ENCODE measurements at regions not wholly inside any gene's neighbourhood (a gene's known extent, or its start where the extent isn't known, plus 50 kb on each side); places are given as distances from the start of the nearest gene placed in this dataset.

- Histone ChIP-seq H3K9me3 (ENCODE audit: control insufficient read depth, low read length) (no peaks in the 10 kb centered on the region), H3K27me3 (replicated peaks; ENCODE audit: control insufficient read depth, insufficient read depth, low read length, poor library complexity, severe bottlenecking) (no peaks in the 10 kb centered on the region), H3K4me1 (ENCODE audit: control insufficient read depth, insufficient read depth, low read length, poor library complexity, severe bottlenecking) (no peaks in the 10 kb centered on the region), H3K4me3 (ENCODE audit: insufficient read depth, low read depth, low read length, poor library complexity, severe bottlenecking) (no peak overlapping the region), H3K27ac (ENCODE audit: insufficient read depth, low read length, poor library complexity, severe bottlenecking) (no peak overlapping the region), H3K36me3 (ENCODE audit: control insufficient read depth, insufficient read depth, low read length) (no peaks in the 10 kb centered on the region)
- no peak for DNase-seq
These were observed 844.3 kb upstream of the SEMA6D start for GRCh38 chr15:46872981-46873330.

- DNase-seq: no peak
- no peaks in the 10 kb centered on the region for H3K27me3 ChIP-seq (replicated peaks; ENCODE audit: control insufficient read depth, insufficient read depth, low read length, poor library complexity, severe bottlenecking)
These were observed 838.1 kb upstream of the SEMA6D start for GRCh38 chr15:46879032-46879770.

GRCh38 chr15:46880791-46881190 is 836.5 kb upstream of the SEMA6D start:
- H3K27me3 ChIP-seq (replicated peaks; ENCODE audit: control insufficient read depth, insufficient read depth, low read length, poor library complexity, severe bottlenecking): no peaks in the 10 kb centered on the region
- H3K4me1 ChIP-seq (ENCODE audit: control insufficient read depth, insufficient read depth, low read length, poor library complexity, severe bottlenecking): no peaks in the 10 kb centered on the region
- no peak overlapping the region for H3K27ac ChIP-seq (ENCODE audit: insufficient read depth, low read length, poor library complexity, severe bottlenecking)
- DNase-seq: no peak
- H3K36me3 ChIP-seq (ENCODE audit: control insufficient read depth, insufficient read depth, low read length): no peaks in the 10 kb centered on the region
- no peaks in the 10 kb centered on the region for H3K9me3 ChIP-seq (ENCODE audit: control insufficient read depth, low read length)
- H3K4me3 ChIP-seq (ENCODE audit: insufficient read depth, low read depth, low read length, poor library complexity, severe bottlenecking): no peak overlapping the region

More at GRCh38 chr15:46879032-46879770, 838.1 kb upstream of the SEMA6D start:
- no peak overlapping the region for H3K27ac ChIP-seq (ENCODE audit: insufficient read depth, low read length, poor library complexity, severe bottlenecking)
- H3K9me3 ChIP-seq (ENCODE audit: control insufficient read depth, low read length): no peaks in the 10 kb centered on the region
- no peak overlapping the region for H3K4me3 ChIP-seq (ENCODE audit: insufficient read depth, low read depth, low read length, poor library complexity, severe bottlenecking)
- no peaks in the 10 kb centered on the region for H3K4me1 ChIP-seq (ENCODE audit: control insufficient read depth, insufficient read depth, low read length, poor library complexity, severe bottlenecking)
- no peaks in the 10 kb centered on the region for H3K36me3 ChIP-seq (ENCODE audit: control insufficient read depth, insufficient read depth, low read length)

- Histone ChIP-seq H3K4me3 (ENCODE audit: insufficient read depth, low read depth, low read length, poor library complexity, severe bottlenecking) (no peak overlapping the region), H3K27me3 (replicated peaks; ENCODE audit: control insufficient read depth, insufficient read depth, low read length, poor library complexity, severe bottlenecking) (no peaks in the 10 kb centered on the region), H3K4me1 (ENCODE audit: control insufficient read depth, insufficient read depth, low read length, poor library complexity, severe bottlenecking) (no peaks in the 10 kb centered on the region), H3K27ac (ENCODE audit: insufficient read depth, low read length, poor library complexity, severe bottlenecking) (no peak overlapping the region), H3K36me3 (ENCODE audit: control insufficient read depth, insufficient read depth, low read length) (no peaks in the 10 kb centered on the region), H3K9me3 (ENCODE audit: control insufficient read depth, low read length) (no peaks in the 10 kb centered on the region)
- no peak for DNase-seq
These were observed 824.6 kb upstream of the SEMA6D start for GRCh38 chr15:46892621-46893160.

- H3K4me3 ChIP-seq (ENCODE audit: insufficient read depth, low read depth, low read length, poor library complexity, severe bottlenecking): no peak overlapping the region
- DNase-seq: no peak
- no peak overlapping the region for H3K27ac ChIP-seq (ENCODE audit: insufficient read depth, low read length, poor library complexity, severe bottlenecking)
- no peaks in the 10 kb centered on the region for H3K27me3 ChIP-seq (replicated peaks; ENCODE audit: control insufficient read depth, insufficient read depth, low read length, poor library complexity, severe bottlenecking)
- no peaks in the 10 kb centered on the region for H3K36me3 ChIP-seq (ENCODE audit: control insufficient read depth, insufficient read depth, low read length)
- no peaks in the 10 kb centered on the region for H3K9me3 ChIP-seq (ENCODE audit: control insufficient read depth, low read length)
- H3K4me1 ChIP-seq (ENCODE audit: control insufficient read depth, insufficient read depth, low read length, poor library complexity, severe bottlenecking): no peaks in the 10 kb centered on the region
These were observed 822.7 kb upstream of the SEMA6D start for GRCh38 chr15:46894644-46895043.

GRCh38 chr15:46897266-46897665 is 820.0 kb upstream of the SEMA6D start:
- H3K4me1 ChIP-seq (ENCODE audit: control insufficient read depth, insufficient read depth, low read length, poor library complexity, severe bottlenecking): no peaks in the 10 kb centered on the region
- DNase-seq: no peak

GRCh38 chr15:46901001-46901400 is 816.3 kb upstream of the SEMA6D start:
- Histone ChIP-seq H3K27ac (ENCODE audit: insufficient read depth, low read length, poor library complexity, severe bottlenecking) (no peak overlapping the region), H3K9me3 (ENCODE audit: control insufficient read depth, low read length) (no peaks in the 10 kb centered on the region), H3K27me3 (replicated peaks; ENCODE audit: control insufficient read depth, insufficient read depth, low read length, poor library complexity, severe bottlenecking) (no peaks in the 10 kb centered on the region), H3K4me1 (ENCODE audit: control insufficient read depth, insufficient read depth, low read length, poor library complexity, severe bottlenecking) (no peaks in the 10 kb centered on the region), H3K36me3 (ENCODE audit: control insufficient read depth, insufficient read depth, low read length) (no peaks in the 10 kb centered on the region), H3K4me3 (ENCODE audit: insufficient read depth, low read depth, low read length, poor library complexity, severe bottlenecking) (no peak overlapping the region)
- DNase-seq: no peak

More at GRCh38 chr15:46897266-46897665, 820.0 kb upstream of the SEMA6D start:
- Histone ChIP-seq H3K9me3 (ENCODE audit: control insufficient read depth, low read length) (no peaks in the 10 kb centered on the region), H3K36me3 (ENCODE audit: control insufficient read depth, insufficient read depth, low read length) (no peaks in the 10 kb centered on the region), H3K4me3 (ENCODE audit: insufficient read depth, low read depth, low read length, poor library complexity, severe bottlenecking) (no peak overlapping the region), H3K27ac (ENCODE audit: insufficient read depth, low read length, poor library complexity, severe bottlenecking) (no peak overlapping the region), H3K27me3 (replicated peaks; ENCODE audit: control insufficient read depth, insufficient read depth, low read length, poor library complexity, severe bottlenecking) (no peaks in the 10 kb centered on the region)

- no peak overlapping the region for H3K4me3 ChIP-seq (ENCODE audit: insufficient read depth, low read depth, low read length, poor library complexity, severe bottlenecking)
- H3K27me3 ChIP-seq (replicated peaks; ENCODE audit: control insufficient read depth, insufficient read depth, low read length, poor library complexity, severe bottlenecking): no peaks in the 10 kb centered on the region
- H3K9me3 ChIP-seq (ENCODE audit: control insufficient read depth, low read length): no peaks in the 10 kb centered on the region
- no peak overlapping the region for H3K27ac ChIP-seq (ENCODE audit: insufficient read depth, low read length, poor library complexity, severe bottlenecking)
- H3K4me1 ChIP-seq (ENCODE audit: control insufficient read depth, insufficient read depth, low read length, poor library complexity, severe bottlenecking): no peaks in the 10 kb centered on the region
- DNase-seq: no peak
- H3K36me3 ChIP-seq (ENCODE audit: control insufficient read depth, insufficient read depth, low read length): no peaks in the 10 kb centered on the region
These were observed 799.5 kb upstream of the SEMA6D start for GRCh38 chr15:46917721-46918252.

- H3K4me3 ChIP-seq (ENCODE audit: insufficient read depth, low read depth, low read length, poor library complexity, severe bottlenecking): no peak overlapping the region
- no peaks in the 10 kb centered on the region for H3K4me1 ChIP-seq (ENCODE audit: control insufficient read depth, insufficient read depth, low read length, poor library complexity, severe bottlenecking)
- no peaks in the 10 kb centered on the region for H3K27me3 ChIP-seq (replicated peaks; ENCODE audit: control insufficient read depth, insufficient read depth, low read length, poor library complexity, severe bottlenecking)
- H3K27ac ChIP-seq (ENCODE audit: insufficient read depth, low read length, poor library complexity, severe bottlenecking): no peak overlapping the region
- H3K36me3 ChIP-seq (ENCODE audit: control insufficient read depth, insufficient read depth, low read length): no peaks in the 10 kb centered on the region
- no peak for DNase-seq
- no peaks in the 10 kb centered on the region for H3K9me3 ChIP-seq (ENCODE audit: control insufficient read depth, low read length)
These were observed 798.7 kb upstream of the SEMA6D start for GRCh38 chr15:46918462-46919140.

- no peak for DNase-seq
- Histone ChIP-seq H3K27me3 (replicated peaks; ENCODE audit: control insufficient read depth, insufficient read depth, low read length, poor library complexity, severe bottlenecking) (no peaks in the 10 kb centered on the region), H3K36me3 (ENCODE audit: control insufficient read depth, insufficient read depth, low read length) (no peaks in the 10 kb centered on the region), H3K9me3 (ENCODE audit: control insufficient read depth, low read length) (no peaks in the 10 kb centered on the region), H3K27ac (ENCODE audit: insufficient read depth, low read length, poor library complexity, severe bottlenecking) (no peak overlapping the region), H3K4me3 (ENCODE audit: insufficient read depth, low read depth, low read length, poor library complexity, severe bottlenecking) (no peak overlapping the region), H3K4me1 (ENCODE audit: control insufficient read depth, insufficient read depth, low read length, poor library complexity, severe bottlenecking) (no peaks in the 10 kb centered on the region)
These were observed 795.4 kb upstream of the SEMA6D start for GRCh38 chr15:46921891-46922290.
